ENCODE measurements at regions not wholly inside any gene's neighbourhood (a gene's known extent, or its start where the extent isn't known, plus 50 kb on each side); places are given as distances from the start of the nearest gene placed in this dataset.

GRCh38 chr11:15854245-15854644, 502.1 kb downstream of the SOX6 start:
- Histone ChIP-seq H3K36me3 (replicated peaks in 1 of 2) (no peaks in the 10 kb centered on the region), H3K27me3 (no peaks in the 10 kb centered on the region), H3K27ac (no peak overlapping the region), H3K4me1 (replicated peaks in 1 of 2) (peaks cover 0 to 3% of the 10 kb centered on the region in 2 donors), H3K4me3 (no peak overlapping the region), H3K9me3 (replicated peaks in 1 of 3) (no peaks in the 10 kb centered on the region)
- DNase-seq: no peak
- TF ChIP-seq POLR2A (IDR thresholded peaks at IDR 0.05) (no peak), CTCF (IDR thresholded peaks at IDR 0.05) (no peak)
- intact Hi-C loops (cut with DNase I): no loop called here

GRCh38 chr11:15858881-15859280, 497.5 kb downstream of the SOX6 start:
- H3K27ac ChIP-seq: no peak overlapping the region
- 77 to 92% (median 83%) methylated on average over 3 of the region's 3 CpGs for WGBS, 4 donors
- intact Hi-C loops (cut with DNase I): no loop called here
- H3K9me3 ChIP-seq (replicated peaks in 1 of 3): no peaks in the 10 kb centered on the region
- TF ChIP-seq CTCF (IDR thresholded peaks at IDR 0.05): no peak
- TF ChIP-seq POLR2A (IDR thresholded peaks at IDR 0.05): no peak
- no peaks in the 10 kb centered on the region for H3K4me1 ChIP-seq (replicated peaks in 1 of 2)
- no peak for DNase-seq
- no peak overlapping the region for H3K4me3 ChIP-seq
- no peaks in the 10 kb centered on the region for H3K27me3 ChIP-seq
- H3K36me3 ChIP-seq (replicated peaks in 1 of 2): no peaks in the 10 kb centered on the region

GRCh38 chr11:15859411-15859810, 496.9 kb downstream of the SOX6 start:
- no peak for TF ChIP-seq POLR2A (IDR thresholded peaks at IDR 0.05)
- TF ChIP-seq CTCF (IDR thresholded peaks at IDR 0.05): no peak
- Histone ChIP-seq H3K4me1 (replicated peaks in 1 of 2) (no peaks in the 10 kb centered on the region), H3K27ac (no peak overlapping the region), H3K9me3 (replicated peaks in 1 of 3) (no peaks in the 10 kb centered on the region), H3K36me3 (replicated peaks in 1 of 2) (no peaks in the 10 kb centered on the region), H3K4me3 (no peak overlapping the region), H3K27me3 (no peaks in the 10 kb centered on the region)
- intact Hi-C loops (cut with DNase I): no loop called here
- WGBS, 4 donors: 83 to 94% (median 92%) methylated on average over 3 of the region's 3 CpGs
- no peak for DNase-seq

GRCh38 chr11:15861256-15861655, 495.1 kb downstream of the SOX6 start:
- 63 to 71% (median 69%) methylated on average over 2 of the region's 2 CpGs for WGBS, 4 donors
- intact Hi-C loops (cut with DNase I): no loop called here
- TF ChIP-seq POLR2A (IDR thresholded peaks at IDR 0.05): no peak
- TF ChIP-seq CTCF (IDR thresholded peaks at IDR 0.05): no peak
- Histone ChIP-seq H3K36me3 (replicated peaks in 1 of 2) (no peaks in the 10 kb centered on the region), H3K9me3 (replicated peaks in 1 of 3) (no peaks in the 10 kb centered on the region), H3K27me3 (no peaks in the 10 kb centered on the region), H3K27ac (no peak overlapping the region), H3K4me1 (replicated peaks in 1 of 2) (no peaks in the 10 kb centered on the region), H3K4me3 (no peak overlapping the region)
- no peak for DNase-seq
